WI38 (cell line): ENCODE measurements at regions not wholly inside any gene's neighbourhood (a gene's known extent, or its start where the extent isn't known, plus 50 kb on each side); places are given as distances from the start of the nearest gene placed in this dataset.

Experiments
- H3K4me3 ChIP-seq: 2 replicates; pipeline ENCODE4 v1.5.1; 2011; ENCODE audit warnings: low read depth, mild to moderate bottlenecking, control low read depth, low read length
- CTCF ChIP-seq: IDR thresholded peaks from 2 replicates; pipeline ENCODE4 v1.5.1; 2012; ENCODE audit warnings: low read depth, mild to moderate bottlenecking, control low read depth, low read length

GRCh38 chr5:105954341-105954740, 1716.4 kb downstream of the EFNA5 start:
- no peak for TF ChIP-seq CTCF
- H3K4me3 ChIP-seq: no peak overlapping the region

GRCh38 chr5:105953616-105954015, 1717.1 kb downstream of the EFNA5 start:
- H3K4me3 ChIP-seq: no peak overlapping the region
- no peak for TF ChIP-seq CTCF

GRCh38 chr5:105952875-105953274, 1717.9 kb downstream of the EFNA5 start:
- TF ChIP-seq CTCF: no peak
- H3K4me3 ChIP-seq: no peak overlapping the region

GRCh38 chr5:105947461-105947860, 1723.3 kb downstream of the EFNA5 start:
- H3K4me3 ChIP-seq: no peak overlapping the region
- TF ChIP-seq CTCF: no peak

GRCh38 chr5:105945203-105945972, 1725.3 kb downstream of the EFNA5 start:
- TF ChIP-seq CTCF: no peak
- no peak overlapping the region for H3K4me3 ChIP-seq

- no peak overlapping the region for H3K4me3 ChIP-seq
- no peak for TF ChIP-seq CTCF
These were observed 1730.6 kb downstream of the EFNA5 start for GRCh38 chr5:105940181-105940580.

- H3K4me3 ChIP-seq: no peak overlapping the region
- TF ChIP-seq CTCF: no peak
These were observed 1736.6 kb downstream of the EFNA5 start for GRCh38 chr5:105934171-105934570.
